ENCODE measurements at regions not wholly inside any gene's neighbourhood (a gene's known extent, or its start where the extent isn't known, plus 50 kb on each side); places are given as distances from the start of the nearest gene placed in this dataset.

DNA sequence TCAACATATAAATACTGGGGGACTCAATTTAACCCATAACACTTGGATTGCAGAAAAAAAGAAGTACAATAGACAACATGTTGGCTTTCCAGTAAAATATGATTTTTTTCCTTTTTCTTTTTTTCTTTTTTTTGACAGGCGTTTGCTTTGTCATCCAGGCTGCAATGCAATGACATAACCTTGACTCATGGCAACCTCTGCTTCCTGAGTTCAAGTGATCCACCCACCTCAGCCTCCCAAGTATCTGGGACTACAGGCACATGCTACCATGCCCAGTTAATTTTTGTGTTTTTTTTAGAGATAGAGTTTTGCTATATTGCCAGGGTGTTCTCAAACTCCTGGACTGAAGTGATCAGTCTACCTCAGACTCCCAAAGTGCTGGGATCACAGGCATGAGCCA is 1512.0 kb upstream of the PRMT6 start:
- TF ChIP-seq CTCF (IDR thresholded peaks at IDR 0.05; ENCODE audit: extremely low read depth in 1 of 2, insufficient read depth in 1 of 2, low read depth in 1 of 2, low read length in 2 of 2) (no peak), MAX (IDR thresholded peaks at IDR 0.05; ENCODE audit: insufficient read depth, insufficient read length) (no peak)

All from endothelial cell of umbilical vein (primary cell).